HuH-7.5 (cell line): ENCODE measurements at regions not wholly inside any gene's neighbourhood (a gene's known extent, or its start where the extent isn't known, plus 50 kb on each side); places are given as distances from the start of the nearest gene placed in this dataset.
"Not testable (repeated sequence)": the region's sequence is repeated elsewhere in the genome, so short reads cannot be mapped to it uniquely, and the experiment has no call there.

Source experiments
- DNase-seq: peaks from one replicate; pipeline ENCODE4 v3.0.0; 2011; ENCODE audit warnings: low spot score

DNA sequence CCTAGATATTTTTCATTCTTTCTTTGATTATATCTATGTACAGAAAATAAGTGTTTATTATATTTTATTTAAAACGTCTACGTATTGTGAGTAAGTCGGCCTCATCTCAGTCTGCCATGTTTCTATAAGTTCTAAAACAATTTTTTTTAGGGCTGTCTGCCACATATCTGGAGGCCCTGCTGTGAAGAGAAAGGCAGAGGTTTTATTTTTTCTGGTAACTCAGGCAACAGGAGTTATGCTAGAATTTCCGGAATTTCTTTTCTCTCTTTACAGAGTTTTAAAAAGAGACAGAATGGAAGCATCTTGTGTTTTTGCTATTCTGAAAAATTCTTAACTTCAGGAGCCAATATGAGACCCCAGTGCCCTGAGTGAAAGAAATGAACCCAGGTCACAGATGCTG is 1124.0 kb upstream of the TENM3 start:
- no peak for DNase-seq

DNA sequence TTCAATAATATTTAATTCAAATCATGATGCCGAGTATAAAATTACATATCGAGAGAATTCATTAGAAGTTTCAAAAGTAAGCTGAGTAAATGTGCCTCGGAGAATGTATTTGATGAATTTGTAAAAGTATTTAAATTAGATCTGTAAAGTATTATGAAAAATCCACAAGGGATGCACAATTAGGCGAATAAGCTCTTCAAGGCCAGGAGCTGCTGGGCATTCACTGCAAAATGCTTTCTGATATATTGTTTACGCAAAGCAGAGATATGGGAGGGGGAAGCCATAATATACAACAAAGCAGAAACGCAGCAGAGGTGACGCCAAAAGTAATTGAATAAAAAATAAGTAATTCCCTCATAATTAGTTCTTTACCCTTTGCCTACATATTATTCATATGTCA is 1121.5 kb upstream of the TENM3 start:
- DNase-seq = no peak

- no peak for DNase-seq
These were observed 1116.0 kb upstream of the TENM3 start for GRCh38 chr4:181127171-181127570.

DNA sequence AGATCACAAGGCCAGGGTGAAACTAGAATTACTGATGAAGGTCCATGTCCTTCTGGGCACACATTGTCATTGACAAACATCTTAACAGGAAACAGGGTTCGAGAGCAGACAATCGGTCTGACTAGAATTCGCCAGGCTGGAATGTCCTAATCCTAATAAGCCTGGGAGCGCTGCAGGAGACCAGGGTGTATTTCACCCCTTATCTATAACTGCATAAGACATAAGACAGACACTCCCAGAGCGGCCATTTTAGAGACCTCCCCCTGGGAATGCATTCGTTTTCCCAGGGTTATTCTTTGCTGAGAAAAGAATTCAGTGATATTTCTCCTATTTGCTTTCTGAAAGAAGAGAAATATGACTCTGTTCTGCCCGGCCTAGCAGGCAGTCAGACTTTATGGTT is 1112.9 kb upstream of the TENM3 start:
- DNase-seq = not testable (repeated sequence)

GRCh38 chr4:181137351-181137750 is 1105.9 kb upstream of the TENM3 start:
- DNase-seq = no peak

DNA sequence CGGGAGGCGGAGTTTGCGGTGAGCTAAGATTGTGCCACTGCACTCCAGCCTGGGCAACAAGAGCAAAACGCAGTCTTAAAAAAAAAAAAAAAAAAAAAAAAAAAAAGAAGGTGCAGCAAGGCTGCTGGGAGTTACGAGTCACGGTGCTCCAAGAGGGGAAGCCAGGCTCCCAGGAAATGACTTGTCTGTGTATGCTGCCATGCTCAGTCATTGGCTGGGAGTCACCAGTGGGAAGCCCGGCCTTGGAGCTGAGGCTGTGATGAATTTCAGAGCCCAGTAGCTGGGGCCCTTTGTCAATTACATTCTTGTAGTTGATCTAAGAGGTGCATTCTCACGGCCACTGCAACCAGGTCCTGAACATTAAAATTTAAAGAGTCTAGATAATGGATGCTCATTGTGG is 1105.1 kb upstream of the TENM3 start:
- DNase-seq = no peak

- DNase-seq = no peak
These were observed 1103.1 kb upstream of the TENM3 start for GRCh38 chr4:181140037-181140603.

DNA sequence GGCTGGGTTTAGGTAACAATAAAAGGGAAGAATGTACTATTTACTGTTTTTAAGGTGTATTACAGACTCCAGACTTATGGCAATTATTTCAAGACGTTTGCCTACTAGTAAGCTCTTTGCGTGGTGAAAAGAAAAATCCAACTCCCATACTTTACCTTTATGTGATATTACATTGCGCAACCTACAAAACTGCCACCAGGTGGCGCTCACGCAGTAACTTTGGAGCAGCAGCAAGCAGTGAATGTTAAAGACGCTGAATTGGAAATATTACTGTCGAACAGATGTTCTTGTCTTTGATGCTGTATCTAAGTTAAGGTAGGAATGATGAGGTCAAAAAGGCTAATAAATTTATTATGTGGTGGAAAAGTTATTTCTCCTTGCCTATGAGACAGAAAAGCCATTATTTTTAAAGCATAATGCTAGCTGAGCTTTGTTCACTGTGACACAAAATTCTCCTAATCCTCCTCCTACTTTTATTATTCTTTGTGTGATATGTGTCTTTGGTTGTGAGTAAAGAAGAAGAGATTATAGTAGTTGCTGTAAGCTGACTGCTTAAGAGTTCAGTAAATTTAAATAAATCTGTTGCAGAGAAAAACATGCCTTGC is 1099.8 kb upstream of the TENM3 start:
- DNase-seq = no peak

GRCh38 chr4:181146051-181146450 is 1097.2 kb upstream of the TENM3 start:
- no peak for DNase-seq

DNA sequence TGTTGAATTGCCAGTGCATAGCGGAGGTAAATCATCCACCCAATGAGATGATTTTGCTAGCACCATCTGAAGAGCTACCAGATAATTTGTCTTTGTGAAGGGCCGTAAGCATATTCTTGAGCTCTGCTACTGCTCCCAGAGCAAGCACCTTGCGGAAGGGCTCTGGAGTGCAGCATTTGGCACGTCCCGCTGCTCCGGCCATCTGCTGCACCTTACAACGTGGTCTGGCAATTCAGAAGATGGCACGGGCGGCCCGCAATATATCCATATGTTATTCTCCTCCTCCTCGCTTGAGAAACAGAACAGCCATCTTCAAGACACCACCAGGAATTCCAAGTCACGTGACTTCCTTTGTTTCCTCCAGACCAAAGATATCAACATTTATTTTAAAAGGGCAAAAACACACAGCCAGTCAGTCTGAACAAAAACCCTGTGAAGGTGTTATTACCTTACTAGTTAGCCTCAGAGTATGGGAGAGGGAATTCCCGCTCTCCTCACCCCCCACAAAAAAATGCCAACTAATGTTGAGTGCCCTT is 1095.7 kb upstream of the TENM3 start:
- DNase-seq = no peak

DNA sequence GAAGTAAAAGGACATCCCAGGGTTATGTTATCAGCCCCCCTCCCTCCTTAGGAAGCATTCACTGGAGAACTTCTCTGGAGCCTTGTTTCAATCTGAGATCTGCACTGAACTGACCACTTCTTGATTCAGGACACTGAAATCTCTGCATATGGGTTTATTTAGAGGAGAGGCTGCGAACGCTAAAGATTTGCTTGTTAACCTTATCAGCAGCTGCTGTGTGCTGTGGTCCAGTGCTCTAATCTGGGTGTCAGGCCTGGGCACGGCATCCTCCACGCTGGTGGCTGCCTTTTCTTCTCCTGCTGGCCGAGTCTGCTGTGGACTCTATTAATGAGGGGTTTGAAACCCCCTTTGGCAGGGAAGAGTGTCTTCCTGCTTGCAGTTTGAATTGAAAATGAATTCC is 1094.7 kb upstream of the TENM3 start:
- no peak for DNase-seq

- no peak for DNase-seq
These were observed 1093.0 kb upstream of the TENM3 start for GRCh38 chr4:181150191-181150590.

GRCh38 chr4:181151856-181152255 is 1091.3 kb upstream of the TENM3 start:
- DNase-seq = no peak

GRCh38 chr4:181157647-181158046 is 1085.6 kb upstream of the TENM3 start:
- no peak for DNase-seq

DNA sequence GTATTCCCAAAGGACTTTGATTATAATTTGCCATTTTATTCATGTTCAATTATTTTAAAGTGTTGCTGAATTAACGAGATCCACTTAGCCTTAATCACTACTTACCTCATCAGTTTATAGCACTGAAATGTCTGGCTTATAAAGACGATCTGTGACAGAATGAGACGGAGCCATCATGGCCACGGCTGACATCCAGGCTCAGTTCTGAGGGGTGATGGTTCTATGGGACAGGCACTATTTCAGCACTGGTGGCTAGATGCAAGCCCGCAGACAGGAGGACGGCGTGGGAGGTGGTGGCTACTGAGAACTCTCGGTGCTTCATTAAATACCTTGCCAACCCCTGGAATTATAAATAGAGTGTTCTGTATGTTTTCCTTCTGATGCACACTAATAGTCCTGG is 1084.2 kb upstream of the TENM3 start:
- no peak for DNase-seq

- DNase-seq = no peak
These were observed 1081.5 kb upstream of the TENM3 start for GRCh38 chr4:181161669-181162068.

DNA sequence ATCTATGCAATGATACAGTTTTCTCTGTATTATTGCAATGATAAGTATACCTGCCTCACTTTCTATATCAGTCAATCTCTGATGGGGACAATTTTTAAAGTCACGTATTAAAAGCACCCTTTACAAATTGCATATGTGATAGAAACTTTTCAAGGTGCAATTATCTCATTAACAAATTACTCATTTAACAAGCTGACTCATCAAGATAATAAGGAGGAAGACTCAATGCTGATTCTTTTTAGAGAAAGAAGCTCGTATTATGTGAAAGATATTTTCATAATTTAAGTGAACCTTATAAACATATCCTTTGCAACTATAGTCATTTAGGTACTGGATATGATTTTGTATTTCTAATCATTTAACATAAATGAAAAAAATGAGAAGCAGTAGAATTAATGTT is 1080.9 kb upstream of the TENM3 start:
- no peak for DNase-seq

DNA sequence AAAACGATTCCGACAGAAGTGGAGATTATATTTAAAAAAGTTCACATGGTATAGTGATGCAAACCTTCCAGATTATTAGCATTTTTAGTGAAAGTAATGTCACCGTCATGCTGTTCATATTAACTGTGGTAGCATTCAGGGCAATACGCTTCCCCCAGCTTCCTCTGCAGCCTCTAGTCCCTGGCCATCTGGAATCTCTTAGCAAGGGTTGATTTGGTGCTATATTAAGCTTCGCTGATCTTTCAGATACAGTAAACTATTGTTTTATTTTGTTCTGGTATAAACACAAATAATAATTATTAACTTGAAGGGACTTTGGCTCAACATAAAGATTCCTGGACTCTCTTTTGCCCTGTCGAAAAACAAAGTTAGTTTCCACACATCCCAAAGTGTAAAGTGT is 1080.5 kb upstream of the TENM3 start:
- no peak for DNase-seq

DNA sequence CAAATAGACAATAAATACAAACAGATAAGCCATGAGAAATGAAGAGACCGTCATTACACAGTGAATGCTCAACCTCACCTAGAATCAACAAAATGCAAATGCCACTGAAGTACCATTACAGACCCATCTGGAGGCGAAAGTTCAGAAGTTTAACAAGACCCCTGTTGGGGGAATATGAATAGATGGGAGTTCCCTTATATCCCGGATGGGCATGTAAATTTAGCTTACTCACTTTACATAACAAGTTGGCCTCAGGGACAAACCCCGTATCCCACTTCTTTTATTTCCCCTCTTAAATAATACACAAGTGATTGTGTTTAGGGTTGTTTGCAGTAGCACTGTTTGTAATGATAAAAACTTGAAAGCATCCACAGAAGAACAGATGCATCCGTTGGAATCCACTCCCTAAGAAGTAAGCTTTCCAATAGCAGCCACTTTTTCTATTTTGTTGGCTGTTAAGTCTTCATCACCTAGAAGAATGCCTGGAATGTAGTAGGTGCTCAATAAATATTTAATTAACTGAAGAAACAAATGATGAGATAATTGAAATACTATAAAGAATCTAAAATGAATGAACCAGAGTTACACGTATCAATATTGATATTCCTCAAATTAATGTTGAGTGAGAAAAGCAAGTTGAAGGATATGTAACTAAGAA is 1076.3 kb upstream of the TENM3 start:
- DNase-seq = no peak

- no peak for DNase-seq
These were observed 1075.0 kb upstream of the TENM3 start for GRCh38 chr4:181168011-181168805.

GRCh38 chr4:181173046-181173445 is 1070.2 kb upstream of the TENM3 start:
- no peak for DNase-seq

GRCh38 chr4:181176306-181176705 is 1066.9 kb upstream of the TENM3 start:
- no peak for DNase-seq

DNA sequence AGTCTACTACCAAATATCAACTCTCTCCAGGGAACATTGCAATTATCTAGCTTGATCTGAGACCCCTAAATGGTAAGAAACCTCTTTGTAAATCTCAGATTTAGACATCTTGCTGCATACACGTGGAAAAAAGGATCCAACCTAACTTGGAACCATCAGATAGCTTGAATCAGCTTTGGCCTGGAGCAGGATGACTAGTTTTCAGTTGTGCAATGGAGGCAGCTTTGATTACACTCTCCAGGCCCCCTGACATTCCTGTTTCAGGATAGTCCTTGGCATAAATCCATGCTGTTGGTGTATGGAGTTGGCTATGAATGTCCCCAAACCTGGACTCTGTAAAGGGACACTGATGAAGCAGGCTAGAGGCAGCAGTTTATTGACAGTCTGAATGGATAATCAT is 1061.9 kb upstream of the TENM3 start:
- DNase-seq = no peak
